ENCODE measurements at regions not wholly inside any gene's neighbourhood (a gene's known extent, or its start where the extent isn't known, plus 50 kb on each side); places are given as distances from the start of the nearest gene placed in this dataset.

DNA sequence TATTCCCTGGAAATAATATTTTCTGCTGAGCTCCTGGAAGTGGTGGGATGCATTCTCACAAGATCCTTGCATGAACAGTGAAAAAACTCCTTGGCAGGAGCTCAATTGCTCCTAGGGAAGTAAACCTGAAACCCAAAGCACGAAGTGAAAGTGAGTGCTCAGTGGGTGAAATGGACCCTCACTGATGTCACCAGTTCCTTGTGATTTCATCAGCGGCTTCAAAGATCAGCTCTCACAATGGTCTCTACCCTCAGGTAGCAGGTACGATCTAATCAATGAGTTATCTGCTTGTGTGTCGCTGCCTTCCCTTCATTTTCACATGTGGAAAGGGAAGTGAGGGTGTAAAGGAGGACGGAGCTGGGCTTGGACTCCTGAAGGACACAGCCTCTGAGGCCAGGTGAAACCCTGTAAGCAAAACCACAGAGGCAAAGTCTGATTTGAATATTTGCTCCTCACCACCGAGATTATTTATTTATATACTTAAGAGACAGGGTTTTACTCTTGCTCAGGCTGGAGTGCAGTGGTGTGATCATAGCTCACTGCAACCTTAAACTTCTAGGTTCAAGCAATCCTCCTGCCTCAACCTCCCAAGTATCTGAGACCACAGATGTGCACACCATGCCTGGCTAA is 255.4 kb upstream of the LYZL1 start:
- TF ChIP-seq, protein P1, sequence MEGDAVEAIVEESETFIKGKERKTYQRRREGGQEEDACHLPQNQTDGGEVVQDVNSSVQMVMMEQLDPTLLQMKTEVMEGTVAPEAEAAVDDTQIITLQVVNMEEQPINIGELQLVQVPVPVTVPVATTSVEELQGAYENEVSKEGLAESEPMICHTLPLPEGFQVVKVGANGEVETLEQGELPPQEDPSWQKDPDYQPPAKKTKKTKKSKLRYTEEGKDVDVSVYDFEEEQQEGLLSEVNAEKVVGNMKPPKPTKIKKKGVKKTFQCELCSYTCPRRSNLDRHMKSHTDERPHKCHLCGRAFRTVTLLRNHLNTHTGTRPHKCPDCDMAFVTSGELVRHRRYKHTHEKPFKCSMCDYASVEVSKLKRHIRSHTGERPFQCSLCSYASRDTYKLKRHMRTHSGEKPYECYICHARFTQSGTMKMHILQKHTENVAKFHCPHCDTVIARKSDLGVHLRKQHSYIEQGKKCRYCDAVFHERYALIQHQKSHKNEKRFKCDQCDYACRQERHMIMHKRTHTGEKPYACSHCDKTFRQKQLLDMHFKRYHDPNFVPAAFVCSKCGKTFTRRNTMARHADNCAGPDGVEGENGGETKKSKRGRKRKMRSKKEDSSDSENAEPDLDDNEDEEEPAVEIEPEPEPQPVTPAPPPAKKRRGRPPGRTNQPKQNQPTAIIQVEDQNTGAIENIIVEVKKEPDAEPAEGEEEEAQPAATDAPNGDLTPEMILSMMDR (IDR thresholded peaks at IDR 0.05): no peak
- TF ChIP-seq POLR2A (IDR thresholded peaks at IDR 0.05): no peak
